NCI-H345 treated with DMSO at 0.1 percent for 48 hours (cell line): ENCODE measurements at regions not wholly inside any gene's neighbourhood (a gene's known extent, or its start where the extent isn't known, plus 50 kb on each side); places are given as distances from the start of the nearest gene placed in this dataset.

Experiments
- DNase-seq: peaks from one replicate; lab custom pipeline; 2025; ENCODE audit not compliant: unreplicated experiment; lab: John Stamatoyannopoulos, UW

DNA sequence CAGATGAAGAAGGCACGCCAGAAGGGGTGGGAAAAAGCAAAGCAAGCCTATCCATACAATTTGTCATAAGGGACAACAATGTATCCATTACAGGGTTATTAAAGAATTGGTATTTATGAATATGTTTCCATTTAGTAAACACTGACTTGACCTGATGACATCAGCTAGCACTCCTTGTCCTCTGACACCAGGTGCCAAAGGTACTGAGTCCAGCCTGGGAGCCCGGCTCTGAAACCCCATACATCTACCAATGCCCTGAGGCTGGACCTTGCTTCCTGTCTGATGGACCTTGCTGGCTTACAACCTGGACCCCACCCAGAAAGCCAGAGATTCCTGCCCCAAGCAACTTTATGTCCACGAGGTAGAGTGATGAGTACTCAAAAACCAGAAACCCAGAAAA, 263.0 kb upstream of the ATP11B start:
- no peak for DNase-seq

DNA sequence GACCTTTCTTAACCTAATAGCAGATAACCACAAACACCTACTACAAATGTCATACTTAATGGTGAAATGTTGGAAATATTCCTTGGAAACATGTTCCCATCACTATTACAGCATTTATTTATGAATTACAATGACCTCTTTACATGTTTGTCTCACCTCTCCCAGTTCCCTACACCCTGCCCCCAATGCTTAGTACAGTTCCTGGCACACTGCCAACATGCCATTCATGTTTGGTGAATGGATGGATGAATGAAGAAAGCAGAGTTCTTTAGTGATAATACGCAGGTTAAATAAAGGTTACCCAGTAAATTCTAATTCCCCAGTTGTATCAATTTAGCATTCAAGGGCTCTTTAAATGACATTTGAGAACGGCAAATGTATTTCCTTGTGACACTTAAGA, 259.9 kb upstream of the ATP11B start:
- DNase-seq, result peak; percentile 92

DNA sequence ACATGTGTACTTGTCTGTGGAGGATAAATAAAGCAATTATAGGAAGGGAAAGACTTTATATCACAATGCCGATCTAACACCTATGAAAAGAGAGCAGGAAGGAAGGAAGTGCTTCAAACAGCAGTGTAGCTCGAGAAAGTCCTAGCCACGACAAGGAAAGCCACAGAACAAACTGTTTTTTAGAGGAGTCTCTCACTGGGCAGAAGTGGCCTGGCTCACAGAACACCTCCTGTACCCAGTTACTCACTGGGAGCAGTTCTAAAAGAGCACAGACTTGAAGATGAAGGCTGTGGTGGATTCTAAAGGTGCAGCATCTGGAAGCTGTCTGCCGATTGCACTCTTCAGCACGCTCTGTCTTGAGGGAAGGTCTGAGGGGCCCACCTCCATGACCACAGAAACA, 248.8 kb upstream of the ATP11B start:
- DNase-seq, result no peak

DNA sequence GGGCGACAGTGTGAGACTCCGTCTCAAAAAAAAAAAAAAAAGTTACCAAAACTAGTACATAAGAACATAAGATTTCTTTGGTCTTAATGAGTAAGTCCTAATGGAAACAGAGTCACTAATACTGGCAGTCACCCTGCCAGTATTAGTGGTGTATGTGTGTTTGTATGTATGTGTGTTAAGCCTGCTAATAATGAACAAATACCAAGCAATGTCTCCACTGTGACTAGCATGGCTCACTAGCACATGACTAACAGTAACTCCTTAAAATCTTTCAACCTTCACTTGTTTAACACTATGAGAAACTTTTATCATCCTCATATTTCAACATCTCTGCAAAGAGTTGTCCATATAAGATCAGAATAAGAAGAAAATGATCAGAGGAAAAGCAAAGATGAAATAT, 231.0 kb upstream of the ATP11B start:
- no peak for DNase-seq

DNA sequence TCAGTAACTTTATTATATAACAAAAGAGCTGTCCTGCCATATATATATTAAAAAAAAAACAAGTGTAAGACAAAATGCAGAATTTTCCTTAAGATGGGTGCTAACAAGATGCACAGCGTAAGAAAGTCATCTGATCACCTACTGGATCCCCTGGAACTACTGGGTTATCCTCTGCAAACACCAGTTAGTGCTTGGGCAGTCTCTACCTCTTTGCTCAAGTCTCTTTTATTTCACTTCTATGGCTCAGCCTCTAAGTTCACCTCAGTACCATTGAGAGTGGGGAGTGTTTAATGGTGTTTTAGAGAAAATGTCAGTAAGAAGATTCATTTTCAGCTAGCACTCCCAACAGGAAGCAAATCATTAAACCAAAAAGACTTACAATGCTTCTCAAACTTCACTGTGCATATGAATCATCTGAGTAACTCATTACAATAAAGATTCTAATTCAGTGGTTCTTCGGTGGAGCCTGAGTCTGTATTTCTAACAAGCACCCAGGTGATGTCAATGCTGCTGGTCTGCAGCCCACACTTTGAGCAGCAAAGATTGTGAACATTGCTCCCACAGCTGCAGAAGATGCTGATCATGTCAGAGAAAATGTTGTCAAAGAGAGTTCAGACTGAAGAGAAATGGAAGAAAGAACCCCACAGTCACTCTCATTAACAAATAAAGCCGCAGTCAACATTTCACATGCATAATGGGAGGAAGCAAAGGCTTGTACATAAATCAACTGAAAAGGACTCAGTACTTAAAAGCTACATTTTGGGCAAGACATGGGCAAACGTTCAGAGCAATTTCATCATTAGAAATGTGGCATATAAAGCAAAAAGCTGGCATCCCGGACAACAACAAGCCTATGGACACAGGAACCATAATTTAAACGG, 227.1 kb upstream of the ATP11B start:
- no peak for DNase-seq

DNA sequence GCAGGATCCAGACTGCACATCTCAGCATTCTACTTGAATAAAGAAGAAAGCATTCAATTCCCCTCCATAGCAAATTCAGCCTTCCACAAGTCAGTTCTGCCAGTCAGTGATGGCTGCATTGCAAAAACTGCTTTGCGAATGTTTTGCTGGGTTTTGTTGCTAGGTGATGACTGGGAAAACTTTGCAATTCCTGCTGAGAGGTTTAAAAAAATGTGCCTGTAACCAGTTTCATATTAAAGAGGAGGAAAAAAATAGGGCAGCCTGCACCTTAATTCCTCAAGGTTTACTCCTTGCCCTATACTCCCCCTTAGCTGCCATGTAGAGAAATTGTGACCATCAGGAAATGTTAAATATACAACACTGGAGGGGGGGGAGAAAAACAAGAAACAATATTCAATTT, 225.6 kb upstream of the ATP11B start:
- DNase-seq, result no peak

DNA sequence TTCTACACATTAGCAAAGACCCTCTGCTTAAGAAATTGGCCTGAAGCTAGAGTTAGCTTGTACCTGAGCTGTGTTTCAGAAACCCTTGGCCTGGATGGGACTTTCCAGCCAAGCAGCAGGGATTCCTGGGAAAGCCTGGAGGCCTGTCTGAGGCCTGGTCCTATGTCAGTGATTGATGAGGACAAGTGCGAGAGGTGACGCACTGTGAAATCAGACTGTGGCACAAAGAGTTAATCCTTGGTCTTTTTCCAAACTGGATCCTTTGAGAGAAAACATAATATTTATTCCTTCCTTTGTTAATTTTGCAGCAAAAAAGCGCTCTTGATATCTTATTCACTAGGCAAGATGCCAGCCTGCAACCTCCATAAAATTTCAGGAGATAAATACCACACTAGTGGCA, 225.0 kb upstream of the ATP11B start:
- no peak for DNase-seq

DNA sequence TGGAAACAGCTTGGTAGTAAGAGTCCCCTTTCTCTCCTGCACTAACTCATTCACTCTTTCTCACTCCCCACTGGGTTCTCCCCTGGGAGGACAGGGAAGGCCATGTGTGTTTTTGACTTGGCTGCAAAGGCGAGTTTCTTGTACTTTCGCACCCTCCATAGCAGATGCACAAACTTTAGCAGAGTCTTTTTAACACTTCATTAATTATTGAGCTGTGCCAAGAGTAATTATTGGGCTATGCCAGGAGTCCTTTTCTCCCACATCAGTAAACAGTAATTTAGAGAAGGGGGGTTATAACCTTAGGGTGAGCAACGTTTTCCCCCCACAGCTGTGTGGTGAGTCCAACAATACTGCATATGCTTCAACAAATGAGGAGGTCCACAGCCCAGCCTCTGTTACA, 224.4 kb upstream of the ATP11B start:
- DNase-seq, result no peak

DNA sequence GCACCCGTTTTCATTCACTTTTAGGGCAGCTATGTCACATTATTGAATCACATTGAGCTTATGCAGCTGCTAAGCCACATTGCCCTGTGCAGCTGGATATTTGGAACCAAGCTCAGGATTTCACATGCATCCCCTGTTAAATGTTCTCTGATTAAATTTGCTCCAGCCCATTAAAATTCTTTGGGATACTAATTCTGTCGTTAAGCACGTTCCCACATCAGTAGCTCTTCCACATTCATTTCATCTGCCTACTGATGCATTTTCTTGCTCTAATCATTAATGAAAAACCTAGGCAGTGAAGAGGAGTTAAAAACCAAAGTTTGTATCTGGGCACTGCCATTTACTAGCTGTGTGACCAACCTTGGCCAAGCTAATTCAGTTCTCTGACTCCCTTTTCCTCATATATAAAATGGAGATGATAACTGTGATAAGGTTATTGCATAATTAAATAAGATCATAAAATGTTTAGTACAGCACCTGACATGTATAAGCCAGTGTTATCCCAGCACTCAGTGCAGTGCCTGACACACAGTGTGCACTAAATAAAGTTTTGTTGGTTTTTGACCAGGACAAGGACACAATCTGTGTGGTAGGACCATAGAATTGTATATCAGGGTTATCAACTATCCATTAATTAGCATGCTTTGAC, 222.2 kb upstream of the ATP11B start:
- no peak for DNase-seq

DNA sequence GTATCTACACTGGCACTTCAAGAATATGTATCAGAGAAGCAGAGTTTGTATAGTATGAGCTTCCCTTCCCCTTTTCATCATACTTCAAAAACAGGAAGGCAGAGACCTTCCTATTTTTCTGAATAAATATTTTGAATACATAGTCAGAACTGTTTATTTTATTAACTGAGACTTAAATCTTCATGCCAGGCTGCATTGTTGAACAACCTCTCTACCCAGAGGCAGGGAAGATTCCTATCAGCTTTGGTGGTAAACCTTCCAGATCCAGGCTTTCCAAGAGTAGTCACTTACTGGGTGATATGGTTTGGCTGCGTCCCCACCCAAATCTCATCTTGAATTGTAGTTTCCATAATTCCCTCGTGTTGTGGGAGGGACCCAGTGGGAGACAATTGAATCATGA, 217.4 kb upstream of the ATP11B start:
- DNase-seq, result no peak

DNA sequence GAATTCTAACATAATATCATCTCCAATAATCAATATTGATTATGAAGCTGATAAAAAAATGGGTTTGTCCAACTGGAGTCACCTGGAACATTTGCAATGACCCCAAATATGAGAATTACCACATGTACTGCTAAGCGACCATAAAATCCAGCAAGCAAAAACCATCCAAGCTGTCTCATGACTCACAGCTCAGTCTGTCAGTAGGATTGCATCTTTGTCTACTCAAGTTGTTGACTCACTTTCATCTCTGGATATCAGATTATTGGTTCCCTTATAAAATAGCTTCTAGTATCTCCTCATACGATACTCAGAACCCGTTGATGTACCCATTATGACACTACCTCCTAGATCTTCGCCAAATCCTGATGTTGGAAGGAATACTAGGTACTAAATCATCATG, 209.8 kb upstream of the ATP11B start:
- DNase-seq, result no peak

DNA sequence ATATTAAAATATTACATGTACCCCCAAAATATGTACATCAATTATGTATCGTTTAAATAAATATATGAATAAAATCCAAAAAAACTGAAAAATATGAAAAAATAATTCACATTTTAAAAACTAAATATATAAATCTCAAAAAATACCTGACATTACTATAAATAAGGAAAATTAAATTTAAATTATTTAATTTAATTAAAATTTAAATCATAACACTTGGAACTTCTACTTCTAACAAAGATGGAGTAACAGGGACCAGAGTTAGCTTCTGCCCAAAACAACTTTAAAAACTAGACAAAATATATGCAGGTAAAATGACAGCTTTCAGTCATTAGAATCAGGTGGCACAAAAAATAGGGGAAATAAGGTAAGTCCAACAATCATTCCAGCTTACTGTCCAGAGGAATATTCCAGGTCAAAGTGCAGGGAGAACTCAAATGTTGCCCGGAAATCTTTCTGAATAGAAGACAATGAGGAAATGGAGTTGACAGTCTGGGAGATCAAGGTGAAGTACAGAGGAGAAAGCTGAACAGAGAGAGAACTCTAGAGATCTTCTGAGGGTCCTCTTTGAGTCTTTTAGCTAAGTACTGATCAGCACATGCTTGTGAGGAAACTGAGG, 207.7 kb upstream of the ATP11B start:
- no peak for DNase-seq

DNA sequence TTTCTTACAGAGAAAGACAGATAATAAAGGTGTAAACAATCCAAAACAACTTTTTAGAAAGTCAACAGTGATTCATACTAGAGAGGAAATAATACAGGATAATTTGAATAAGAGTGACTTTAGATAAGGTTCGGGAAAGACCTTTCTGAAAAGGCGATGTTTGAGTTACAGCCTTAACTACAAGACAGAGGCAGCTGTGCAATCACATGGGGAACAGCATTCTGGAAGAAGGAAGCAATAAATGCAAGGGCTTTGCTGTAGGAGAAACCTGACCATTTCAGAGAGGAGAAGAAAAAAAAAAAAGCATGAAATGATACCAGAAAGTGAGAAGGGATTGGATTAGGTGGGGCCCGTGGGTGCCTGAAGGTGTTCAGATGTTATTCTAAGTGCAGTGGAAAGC, 200.6 kb upstream of the ATP11B start:
- DNase-seq, result no peak

DNA sequence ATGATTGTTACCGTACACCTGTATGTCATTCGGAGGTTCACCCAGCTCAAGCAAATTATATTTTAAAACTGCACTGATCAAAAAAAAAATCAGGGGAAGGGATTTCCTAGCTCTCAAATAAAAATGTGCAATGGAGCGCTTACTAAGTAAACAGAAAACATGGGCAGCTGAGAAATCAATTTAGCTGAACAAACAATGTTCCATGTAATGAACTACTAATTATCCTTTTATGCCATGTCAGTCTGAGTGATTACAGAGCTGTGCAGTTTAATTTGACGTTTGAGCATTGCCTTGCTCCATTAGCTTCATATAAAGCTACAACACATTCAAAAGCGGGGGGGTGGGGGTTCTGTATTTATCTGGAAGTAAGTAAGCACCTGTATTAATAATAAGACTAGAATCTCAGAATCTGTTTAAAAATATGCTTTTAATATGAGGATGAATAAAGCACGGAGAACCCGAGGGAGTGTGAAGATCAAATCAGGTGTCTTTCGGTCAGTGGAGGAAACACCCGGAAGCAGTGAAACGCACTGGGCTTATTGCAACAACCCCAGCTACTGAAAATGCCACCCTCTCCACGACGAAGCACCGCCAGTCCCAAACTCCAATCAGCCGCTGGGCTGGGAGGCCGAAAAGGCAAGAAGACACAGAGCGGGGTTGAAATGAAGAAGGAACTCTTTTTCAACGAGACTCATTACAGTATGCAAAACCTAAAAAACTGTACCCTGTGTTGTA, 196.5 kb upstream of the ATP11B start:
- peak; percentile 96 for DNase-seq

DNA sequence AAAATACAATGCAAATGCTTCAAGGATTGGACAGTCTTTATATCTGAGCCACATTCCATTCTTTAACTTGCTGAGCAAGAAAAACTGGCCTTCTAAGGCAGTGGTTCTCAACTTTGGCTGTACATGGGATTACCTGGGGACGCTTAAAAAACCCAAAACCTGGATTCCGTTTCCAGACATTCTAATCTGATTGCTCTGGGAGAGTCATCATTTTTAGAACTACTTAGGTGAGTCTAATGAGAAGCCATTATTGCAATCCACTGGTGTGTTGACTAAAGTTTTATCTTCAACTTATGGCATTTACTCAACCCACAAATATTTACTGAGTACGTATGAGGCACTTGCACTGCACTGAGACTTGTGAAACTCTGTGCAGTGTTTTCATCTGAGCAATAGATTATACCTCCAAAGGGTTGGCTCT, 195.7 kb upstream of the ATP11B start:
- no peak for DNase-seq

DNA sequence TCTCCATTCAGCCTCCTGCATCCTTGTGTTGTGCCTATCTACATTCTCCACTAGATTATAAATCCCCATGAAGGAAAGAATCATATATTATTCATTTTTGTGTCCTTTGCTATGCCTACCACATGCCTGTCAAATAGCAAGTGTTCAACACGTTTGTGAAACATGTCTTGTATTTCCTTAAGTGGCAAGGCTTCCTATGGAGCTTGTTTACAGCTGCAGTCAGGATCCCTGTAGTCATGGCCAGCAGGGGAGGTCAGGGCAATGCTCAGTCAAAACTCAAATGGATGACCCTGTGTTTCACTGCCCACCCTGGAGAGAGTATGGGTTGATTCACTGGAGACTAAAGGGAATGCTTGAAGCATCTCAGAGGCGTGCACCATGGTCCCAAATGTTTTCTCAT, 191.7 kb upstream of the ATP11B start:
- no peak for DNase-seq

DNA sequence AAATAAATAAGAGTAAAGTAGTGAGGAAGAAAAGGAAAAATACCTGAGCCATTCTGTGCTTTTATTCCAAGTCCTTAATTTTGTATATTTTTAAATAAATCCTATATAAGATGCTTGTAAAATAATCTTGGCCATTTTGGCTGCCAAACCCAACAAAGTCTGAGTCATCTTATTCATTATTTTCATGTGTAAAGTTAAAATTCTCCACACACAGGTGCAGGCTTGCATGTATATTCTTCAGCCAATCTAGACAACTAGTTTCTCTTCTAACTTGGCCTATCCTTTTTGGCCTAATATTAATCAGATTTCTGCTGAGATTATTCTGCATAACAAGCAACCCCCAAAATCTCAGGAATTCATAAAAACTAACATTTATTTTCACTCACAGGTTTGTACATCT, 189.8 kb upstream of the ATP11B start:
- DNase-seq, result no peak

DNA sequence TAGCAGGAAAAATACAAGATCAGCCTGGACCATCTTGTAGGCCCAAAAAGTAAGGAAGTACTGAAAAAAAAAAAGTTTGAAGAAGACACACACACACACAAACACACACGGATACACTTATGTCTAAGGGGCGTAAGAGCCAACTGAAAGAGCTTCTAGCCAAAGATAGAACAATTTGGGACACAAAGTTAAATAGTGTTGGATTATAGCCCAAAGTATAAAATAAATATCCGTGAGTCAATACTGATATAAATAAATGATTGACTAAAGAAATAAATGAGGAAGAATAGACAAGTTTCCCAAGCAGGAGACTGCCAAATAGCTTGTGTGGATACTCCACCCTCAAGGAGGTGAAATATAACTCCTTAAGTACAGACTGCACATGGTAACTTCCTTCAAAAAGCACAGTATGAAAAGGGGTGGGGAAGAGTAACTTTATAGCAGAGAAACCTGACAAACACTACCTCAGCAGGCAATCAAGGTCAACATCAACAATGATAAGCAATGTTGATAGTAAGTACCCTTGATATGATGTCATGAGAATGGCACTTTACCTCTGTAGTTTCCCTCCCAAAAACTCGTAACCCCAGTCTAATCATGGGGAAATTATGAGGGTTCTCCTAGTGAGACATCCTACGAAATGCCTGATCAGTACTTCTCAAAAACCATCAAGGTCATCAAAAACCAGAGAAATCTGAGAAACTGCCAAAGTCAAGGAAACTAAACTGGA, 187.3 kb upstream of the ATP11B start:
- no peak for DNase-seq

DNA sequence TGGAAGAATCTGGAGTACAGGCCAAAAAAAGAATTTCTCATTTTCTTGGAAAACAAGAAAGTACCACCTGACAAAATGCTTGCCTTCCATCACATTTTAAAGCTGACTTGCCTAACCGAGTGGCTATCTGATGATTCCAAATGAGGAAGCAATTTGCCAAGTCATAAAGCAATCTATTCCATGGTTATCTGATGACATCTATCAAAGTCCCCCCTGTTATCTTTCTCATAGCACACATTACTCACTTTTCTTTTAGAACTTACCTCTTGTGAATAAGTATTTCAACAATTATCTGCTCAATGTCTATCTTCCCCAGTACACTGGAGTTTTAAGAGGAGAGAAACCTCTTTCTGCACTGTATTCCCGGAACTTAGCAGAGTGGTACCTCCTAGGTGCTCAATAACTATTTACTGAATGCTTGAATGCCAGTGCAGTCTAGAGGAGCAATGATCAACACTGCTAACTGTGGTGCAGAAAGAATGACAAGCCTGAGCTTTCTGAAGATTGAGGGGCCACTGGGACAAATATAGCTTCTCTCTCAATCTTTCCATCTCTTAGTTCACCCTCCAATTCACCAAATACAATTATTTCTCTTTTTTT, 186.3 kb upstream of the ATP11B start:
- DNase-seq, result no peak

DNA sequence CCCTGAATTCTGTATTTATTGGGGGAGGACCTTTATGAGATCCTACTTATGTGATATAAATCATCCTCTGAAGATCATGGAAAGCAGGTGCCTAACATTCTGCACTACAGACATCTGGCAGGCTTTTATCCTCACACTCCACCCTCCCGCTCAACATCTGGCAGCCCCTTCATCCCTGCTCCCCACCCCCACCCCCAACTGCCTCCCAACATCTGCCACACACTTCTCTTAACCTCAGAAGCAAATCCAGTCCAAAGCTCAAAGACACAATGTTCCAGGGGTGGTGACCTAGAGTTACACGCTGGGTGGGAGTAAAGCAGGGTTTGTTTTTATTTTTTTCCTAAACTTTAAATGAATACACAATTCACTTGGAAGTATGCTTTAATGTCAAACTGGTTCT, 184.5 kb upstream of the ATP11B start:
- DNase-seq, result no peak
